Smooth muscle cell (in vitro differentiated cells): ENCODE measurements at regions not wholly inside any gene's neighbourhood (a gene's known extent, or its start where the extent isn't known, plus 50 kb on each side); places are given as distances from the start of the nearest gene placed in this dataset.

Experiments
- DNase-seq: peaks from one replicate; lab custom pipeline; 2025; ENCODE audit not compliant: unreplicated experiment; lab: John Stamatoyannopoulos, UW
- H2AFZ ChIP-seq: fragments of 200-600 bp; sonication (generic); 2 replicates; pipeline ENCODE4 v1.6.0; 2016; ENCODE audit warnings: antibody characterized with exemption, low read depth, mild to moderate bottlenecking
- H3F3A ChIP-seq: fragments of 200-600 bp; sonication (generic); 2 replicates; pipeline ENCODE4 v1.6.0; 2017; ENCODE audit warnings: antibody characterized with exemption, low read depth
- H3K27ac ChIP-seq: fragments of 200-600 bp; sonication (generic); 2 replicates; pipeline ENCODE4 v1.5.1; 2016; ENCODE audit warnings: low read depth, mild to moderate bottlenecking
- H3K27me3 ChIP-seq: fragments of 200-600 bp; sonication (generic); 2 replicates; pipeline ENCODE4 v1.6.1; 2016; ENCODE audit warnings: low read depth, mild to moderate bottlenecking
- H3K36me3 ChIP-seq: fragments of 200-600 bp; sonication (generic); 2 replicates; pipeline ENCODE4 v1.5.1; 2016; ENCODE audit warnings: low read depth
- H3K4me1 ChIP-seq: fragments of 200-600 bp; sonication (generic); 2 replicates; pipeline ENCODE4 v1.5.1; 2016; ENCODE audit warnings: low read depth
- H3K4me2 ChIP-seq: fragments of 200-600 bp; sonication (generic); 2 replicates; pipeline ENCODE4 v1.6.0; 2016; ENCODE audit warnings: mild to moderate bottlenecking
- H3K4me3 ChIP-seq: fragments of 200-600 bp; sonication (generic); 2 replicates; pipeline ENCODE4 v1.5.1; 2016; ENCODE audit warnings: mild to moderate bottlenecking
- H3K79me2 ChIP-seq: fragments of 200-600 bp; sonication (generic); 2 replicates; pipeline ENCODE4 v1.6.0; 2016; ENCODE audit warnings: low read depth, mild to moderate bottlenecking
- H3K9ac ChIP-seq: fragments of 200-600 bp; sonication (generic); 2 replicates; pipeline ENCODE4 v1.6.0; 2016; ENCODE audit warnings: low read depth
- H3K9me3 ChIP-seq: fragments of 200-600 bp; sonication (generic); replicated peaks from 2 replicates; pipeline ENCODE4 v1.5.1; 2016; ENCODE audit warnings: low read depth
- H4K20me1 ChIP-seq: fragments of 200-600 bp; sonication (generic); 2 replicates; pipeline ENCODE4 v1.6.0; 2016; ENCODE audit warnings: low read depth
- CTCF ChIP-seq: fragments of 200-600 bp; sonication (generic); IDR thresholded peaks from 2 replicates; pipeline ENCODE4 v1.5.1; 2017; ENCODE audit warnings: borderline replicate concordance, mild to moderate bottlenecking, antibody characterized with exemption; ENCODE audit not compliant: insufficient read depth, poor library complexity, severe bottlenecking
- WGBS: methylation state at CpG from one replicate; pipeline ENCODE4 v1.1.7; 2016; ENCODE audit warnings: low lambda C conversion rate; 5-methylcytosine and 5-hydroxymethylcytosine counted together

DNA sequence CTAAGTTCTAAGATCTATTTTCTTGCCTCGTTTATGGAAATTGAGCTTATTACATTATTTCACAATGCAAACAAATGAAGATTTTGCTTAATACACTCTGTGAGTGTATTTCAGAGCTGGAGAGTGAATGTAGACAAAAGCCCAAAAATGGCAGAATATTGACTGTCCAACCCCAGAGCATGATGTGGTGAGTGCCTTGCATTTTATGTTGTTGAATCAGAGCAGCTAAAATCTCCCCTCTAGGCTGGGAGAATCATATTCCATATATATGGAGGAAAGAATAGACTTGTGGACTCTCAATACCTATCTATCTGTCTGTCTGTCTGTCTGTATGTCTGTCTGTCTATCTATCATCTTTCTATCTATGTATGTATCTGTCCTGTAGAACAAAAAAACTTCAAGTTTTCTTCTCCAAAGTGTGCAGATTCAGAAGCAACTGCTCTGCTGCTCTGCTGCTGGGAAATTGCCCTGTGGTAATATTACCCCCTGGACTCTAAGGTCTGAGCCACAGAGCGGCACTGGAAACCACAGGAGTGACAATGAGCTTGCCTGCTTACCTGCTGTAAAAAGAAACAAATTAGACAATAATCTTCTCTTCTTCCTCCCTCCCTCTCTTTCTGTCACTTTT is 209.4 kb upstream of the PRICKLE1 start:
- H3K9ac ChIP-seq, result no peak overlapping the region
- H3K36me3 ChIP-seq, result no peaks in the 10 kb centered on the region
- peak overlapping the region; percentile 26 for H2AFZ ChIP-seq
- no peak overlapping the region for H3K4me3 ChIP-seq
- no peak for TF ChIP-seq CTCF
- DNase-seq, result no peak
- no peaks in the 10 kb centered on the region for H4K20me1 ChIP-seq
- H3K4me2 ChIP-seq, result peak overlapping the region; percentile 79
- no peaks in the 10 kb centered on the region for H3K79me2 ChIP-seq
- H3K4me1 ChIP-seq, result peaks cover 18% of the 10 kb centered on the region
- peak overlapping the region; percentile 81 for H3K27ac ChIP-seq
- 56% methylated on average over 2 of the region's 2 CpGs for whole genome bisulfite sequencing
- H3K27me3 ChIP-seq, result no peaks in the 10 kb centered on the region
- H3F3A ChIP-seq, result peaks cover 11% of the 10 kb centered on the region
- no peaks in the 10 kb centered on the region for H3K9me3 ChIP-seq

DNA sequence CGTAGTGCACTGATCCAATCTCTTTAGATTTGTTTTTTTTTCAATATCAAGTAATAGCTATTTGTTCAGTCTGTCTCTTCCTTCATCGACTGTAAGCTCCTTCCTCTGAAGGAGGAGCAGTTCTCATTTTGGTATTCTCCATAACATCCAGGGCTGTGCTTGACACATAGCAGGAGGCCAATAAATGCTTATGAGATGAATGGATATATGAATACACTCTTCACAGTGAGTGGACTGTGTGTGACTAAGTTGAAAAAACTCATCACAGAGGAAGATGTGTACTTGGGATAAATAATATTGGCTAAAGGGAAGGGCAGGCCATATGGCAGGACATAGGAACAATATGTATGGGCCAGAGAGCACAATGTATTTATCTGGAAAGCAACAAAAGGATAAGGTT is 205.3 kb upstream of the PRICKLE1 start:
- Histone ChIP-seq H3K4me3 (no peak overlapping the region), H3K9ac (no peak overlapping the region), H3K4me1 (peaks cover 19% of the 10 kb centered on the region), H3K4me2 (peak overlapping the region; percentile 34), H3K79me2 (no peaks in the 10 kb centered on the region), H2AFZ (peak overlapping the region; percentile 17), H3F3A (peaks cover 27% of the 10 kb centered on the region), H3K9me3 (no peaks in the 10 kb centered on the region), H3K36me3 (no peaks in the 10 kb centered on the region), H3K27me3 (no peaks in the 10 kb centered on the region), H3K27ac (peak overlapping the region; percentile 77), H4K20me1 (no peaks in the 10 kb centered on the region)
- DNase-seq, result no peak
- 32% methylated on average over 2 of the region's 2 CpGs for WGBS
- TF ChIP-seq CTCF, result no peak

DNA sequence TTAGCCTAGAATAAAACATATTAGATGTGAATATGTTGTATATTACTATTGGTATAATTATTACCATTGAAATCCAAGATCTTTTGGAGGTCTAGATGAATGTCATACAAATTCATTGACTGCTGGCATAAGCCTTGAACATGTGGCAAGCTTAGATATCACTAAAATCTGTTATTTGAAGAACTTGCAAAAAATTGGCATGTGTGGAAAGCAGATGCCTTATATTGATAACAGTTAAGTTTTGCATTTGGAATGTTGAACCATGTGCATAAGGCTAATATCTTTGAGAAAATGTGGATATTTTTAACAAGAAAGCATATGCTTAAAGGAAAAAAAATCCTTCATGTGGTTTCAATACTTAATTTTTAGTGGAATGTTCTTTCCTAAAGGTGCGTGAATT is 203.6 kb upstream of the PRICKLE1 start:
- no peak overlapping the region for H3K4me2 ChIP-seq
- H2AFZ ChIP-seq, result no peak overlapping the region
- no peaks in the 10 kb centered on the region for H3K27me3 ChIP-seq
- H3K79me2 ChIP-seq, result no peaks in the 10 kb centered on the region
- H3K9me3 ChIP-seq, result no peaks in the 10 kb centered on the region
- WGBS, result 100% methylated on average over 1 of the region's 1 CpG
- no peak for TF ChIP-seq CTCF
- no peaks in the 10 kb centered on the region for H4K20me1 ChIP-seq
- H3K36me3 ChIP-seq, result no peaks in the 10 kb centered on the region
- peaks cover 22% of the 10 kb centered on the region for H3F3A ChIP-seq
- H3K4me1 ChIP-seq, result peaks cover 14% of the 10 kb centered on the region
- no peak overlapping the region for H3K9ac ChIP-seq
- H3K27ac ChIP-seq, result no peak overlapping the region
- no peak for DNase-seq
- no peak overlapping the region for H3K4me3 ChIP-seq

DNA sequence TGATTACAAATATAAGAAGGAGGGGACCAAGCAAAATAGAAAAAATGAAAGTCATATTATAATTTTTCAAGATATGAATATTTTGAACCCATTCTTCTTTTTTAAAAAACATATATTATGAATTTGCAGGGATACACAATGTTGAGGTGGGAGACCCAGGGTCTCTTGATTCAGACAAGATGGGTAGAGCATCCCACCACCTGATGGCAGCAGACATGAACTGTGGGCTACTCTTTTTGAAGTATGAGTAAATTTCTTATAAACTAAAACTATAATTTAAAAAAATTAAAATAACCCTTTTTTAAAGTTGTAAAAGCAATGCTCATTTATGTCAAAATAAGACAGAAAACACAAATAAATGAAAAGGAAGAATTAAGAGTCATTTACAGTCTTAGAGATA is 202.7 kb upstream of the PRICKLE1 start:
- no peak for DNase-seq
- H3K4me2 ChIP-seq, result no peak overlapping the region
- TF ChIP-seq CTCF, result peak; percentile 16

More for the DNA sequence above, 202.7 kb upstream of the PRICKLE1 start:
- H3K79me2 ChIP-seq, result no peaks in the 10 kb centered on the region
- no peaks in the 10 kb centered on the region for H4K20me1 ChIP-seq
- no peak overlapping the region for H3K27ac ChIP-seq
- H3F3A ChIP-seq, result peaks cover 22% of the 10 kb centered on the region
- peaks cover 14% of the 10 kb centered on the region for H3K4me1 ChIP-seq
- no peaks in the 10 kb centered on the region for H3K27me3 ChIP-seq
- no peaks in the 10 kb centered on the region for H3K36me3 ChIP-seq
- no peak overlapping the region for H3K4me3 ChIP-seq
- H2AFZ ChIP-seq, result no peak overlapping the region
- H3K9me3 ChIP-seq, result no peaks in the 10 kb centered on the region
- no peak overlapping the region for H3K9ac ChIP-seq
